ENCODE measurements at regions not wholly inside any gene's neighbourhood (a gene's known extent, or its start where the extent isn't known, plus 50 kb on each side); places are given as distances from the start of the nearest gene placed in this dataset.
"Not testable (repeated sequence)": the region's sequence is repeated elsewhere in the genome, so short reads cannot be mapped to it uniquely, and the experiment has no call there.

GRCh38 chr10:120105492-120105891 lies 213.0 kb downstream of the SEC23IP start:
- no peaks in the 10 kb centered on the region for H3K27me3 ChIP-seq (replicated peaks; ENCODE audit: control insufficient read depth, insufficient read depth, low read length)
- intact Hi-C loops (cut with micrococcal nuclease; ENCODE audit: unreplicated experiment) = no loop called here
- CTCF ChIA-PET = no interaction called here
- no peaks in the 10 kb centered on the region for H3K9me3 ChIP-seq
- Mint-ChIP-seq H3K27ac (ENCODE audit: unreplicated experiment) (no peak overlapping the region), H3K27me3 (ENCODE audit: insufficient read depth, unreplicated experiment) (peaks cover 16% of the 10 kb centered on the region), H3K4me3 (ENCODE audit: unreplicated experiment) (no peak overlapping the region), H3K9me3 (ENCODE audit: unreplicated experiment) (no peaks in the 10 kb centered on the region), H3K36me3 (ENCODE audit: insufficient read depth, unreplicated experiment) (no peaks in the 10 kb centered on the region), H3K4me1 (ENCODE audit: low read depth, unreplicated experiment) (no peaks in the 10 kb centered on the region)
- POLR2A ChIA-PET = no interaction called here
- BruUV-seq (replicated peaks) = no TSS peak
- no peaks in the 10 kb centered on the region for H3K4me1 ChIP-seq
- DNase-seq = no peak
- H3K4me3 ChIP-seq (ENCODE audit: low read depth, low read length) = no peak overlapping the region
- H3K36me3 ChIP-seq (ENCODE audit: control insufficient read depth, insufficient read depth, low read length) = no peaks in the 10 kb centered on the region
- no peak for TF ChIP-seq CTCF (IDR thresholded peaks at IDR 0.05; ENCODE audit: insufficient read depth in 1 of 2, low read depth in 1 of 2, low read length in 1 of 2, severe bottlenecking in 1 of 2, unreplicated experiment in 1 of 2)

- H3K27me3 ChIP-seq (replicated peaks; ENCODE audit: control insufficient read depth, insufficient read depth, low read length) = no peaks in the 10 kb centered on the region
- Mint-ChIP-seq H3K4me1 (ENCODE audit: low read depth, unreplicated experiment) (no peaks in the 10 kb centered on the region), H3K27ac (ENCODE audit: unreplicated experiment) (no peak overlapping the region), H3K36me3 (ENCODE audit: insufficient read depth, unreplicated experiment) (no peaks in the 10 kb centered on the region), H3K9me3 (ENCODE audit: unreplicated experiment) (no peaks in the 10 kb centered on the region), H3K27me3 (ENCODE audit: insufficient read depth, unreplicated experiment) (peaks cover 17% of the 10 kb centered on the region), H3K4me3 (ENCODE audit: unreplicated experiment) (no peak overlapping the region)
- no peaks in the 10 kb centered on the region for H3K36me3 ChIP-seq (ENCODE audit: control insufficient read depth, insufficient read depth, low read length)
- no peaks in the 10 kb centered on the region for H3K9me3 ChIP-seq
- H3K4me3 ChIP-seq (ENCODE audit: low read depth, low read length) = no peak overlapping the region
- intact Hi-C loops (cut with micrococcal nuclease; ENCODE audit: unreplicated experiment) = no loop called here
- H3K4me1 ChIP-seq = no peaks in the 10 kb centered on the region
- no TSS peak for BruUV-seq (replicated peaks)
- CTCF ChIA-PET = no interaction called here
- TF ChIP-seq CTCF (IDR thresholded peaks at IDR 0.05; ENCODE audit: insufficient read depth in 1 of 2, low read depth in 1 of 2, low read length in 1 of 2, severe bottlenecking in 1 of 2, unreplicated experiment in 1 of 2) = no peak
- POLR2A ChIA-PET = no interaction called here
- no peak for DNase-seq
These were observed 216.4 kb downstream of the SEC23IP start for GRCh38 chr10:120108916-120109315.

- H3K27me3 Mint-ChIP-seq (ENCODE audit: insufficient read depth, unreplicated experiment) = peaks cover 19% of the 10 kb centered on the region
- H3K27ac Mint-ChIP-seq (ENCODE audit: unreplicated experiment); H3K4me1 Mint-ChIP-seq (ENCODE audit: low read depth, unreplicated experiment); H3K36me3 Mint-ChIP-seq (ENCODE audit: insufficient read depth, unreplicated experiment); DNase-seq; POLR2A ChIA-PET; intact Hi-C loops (cut with micrococcal nuclease; ENCODE audit: unreplicated experiment); H3K4me3 Mint-ChIP-seq (ENCODE audit: unreplicated experiment); H3K4me3 ChIP-seq (ENCODE audit: low read depth, low read length); H3K27me3 ChIP-seq (replicated peaks; ENCODE audit: control insufficient read depth, insufficient read depth, low read length); CTCF ChIA-PET; H3K36me3 ChIP-seq (ENCODE audit: control insufficient read depth, insufficient read depth, low read length); H3K9me3 Mint-ChIP-seq (ENCODE audit: unreplicated experiment); H3K4me1 ChIP-seq; H3K9me3 ChIP-seq; BruUV-seq (replicated peaks): not testable (repeated sequence)
These were observed 217.2 kb downstream of the SEC23IP start for GRCh38 chr10:120109725-120110124.

GRCh38 chr10:120110196-120110595 lies 217.7 kb downstream of the SEC23IP start:
- no TSS peak for BruUV-seq (replicated peaks)
- Mint-ChIP-seq H3K27ac (ENCODE audit: unreplicated experiment) (no peak overlapping the region), H3K4me1 (ENCODE audit: low read depth, unreplicated experiment) (no peaks in the 10 kb centered on the region), H3K27me3 (ENCODE audit: insufficient read depth, unreplicated experiment) (peaks cover 21% of the 10 kb centered on the region), H3K4me3 (ENCODE audit: unreplicated experiment) (no peak overlapping the region), H3K9me3 (ENCODE audit: unreplicated experiment) (no peaks in the 10 kb centered on the region), H3K36me3 (ENCODE audit: insufficient read depth, unreplicated experiment) (no peaks in the 10 kb centered on the region)
- no peaks in the 10 kb centered on the region for H3K36me3 ChIP-seq (ENCODE audit: control insufficient read depth, insufficient read depth, low read length)
- H3K4me3 ChIP-seq (ENCODE audit: low read depth, low read length) = no peak overlapping the region
- CTCF ChIA-PET = no interaction called here
- no peaks in the 10 kb centered on the region for H3K4me1 ChIP-seq
- H3K9me3 ChIP-seq = no peaks in the 10 kb centered on the region
- no peak for TF ChIP-seq CTCF (IDR thresholded peaks at IDR 0.05; ENCODE audit: insufficient read depth in 1 of 2, low read depth in 1 of 2, low read length in 1 of 2, severe bottlenecking in 1 of 2, unreplicated experiment in 1 of 2)
- POLR2A ChIA-PET = no interaction called here
- H3K27me3 ChIP-seq (replicated peaks; ENCODE audit: control insufficient read depth, insufficient read depth, low read length) = no peaks in the 10 kb centered on the region
- DNase-seq = no peak
- intact Hi-C loops (cut with micrococcal nuclease; ENCODE audit: unreplicated experiment) = no loop called here

Data from Caco-2 (cell line).